ENCODE measurements at regions not wholly inside any gene's neighbourhood (a gene's known extent, or its start where the extent isn't known, plus 50 kb on each side); places are given as distances from the start of the nearest gene placed in this dataset.

DNA sequence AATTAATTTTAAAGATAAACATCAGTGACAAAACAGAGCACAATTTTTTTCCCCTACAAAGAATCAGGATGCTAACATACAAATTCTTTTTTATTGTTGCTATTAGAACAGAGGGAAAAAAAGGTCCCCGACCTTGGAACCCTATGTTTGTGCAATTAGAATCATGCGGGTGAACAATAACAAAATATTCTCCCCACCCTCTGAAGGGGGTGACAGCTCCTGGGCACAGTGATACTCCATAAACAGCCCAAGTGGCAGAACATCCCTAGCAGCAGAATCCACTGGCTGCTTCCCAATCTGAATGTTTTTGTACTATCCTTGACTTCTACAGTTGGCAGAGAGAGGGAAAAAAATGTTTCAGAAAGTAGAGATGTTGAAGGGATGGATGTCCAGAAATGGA is 87.7 kb upstream of the TLL1 start:
- TF ChIP-seq, protein P1, sequence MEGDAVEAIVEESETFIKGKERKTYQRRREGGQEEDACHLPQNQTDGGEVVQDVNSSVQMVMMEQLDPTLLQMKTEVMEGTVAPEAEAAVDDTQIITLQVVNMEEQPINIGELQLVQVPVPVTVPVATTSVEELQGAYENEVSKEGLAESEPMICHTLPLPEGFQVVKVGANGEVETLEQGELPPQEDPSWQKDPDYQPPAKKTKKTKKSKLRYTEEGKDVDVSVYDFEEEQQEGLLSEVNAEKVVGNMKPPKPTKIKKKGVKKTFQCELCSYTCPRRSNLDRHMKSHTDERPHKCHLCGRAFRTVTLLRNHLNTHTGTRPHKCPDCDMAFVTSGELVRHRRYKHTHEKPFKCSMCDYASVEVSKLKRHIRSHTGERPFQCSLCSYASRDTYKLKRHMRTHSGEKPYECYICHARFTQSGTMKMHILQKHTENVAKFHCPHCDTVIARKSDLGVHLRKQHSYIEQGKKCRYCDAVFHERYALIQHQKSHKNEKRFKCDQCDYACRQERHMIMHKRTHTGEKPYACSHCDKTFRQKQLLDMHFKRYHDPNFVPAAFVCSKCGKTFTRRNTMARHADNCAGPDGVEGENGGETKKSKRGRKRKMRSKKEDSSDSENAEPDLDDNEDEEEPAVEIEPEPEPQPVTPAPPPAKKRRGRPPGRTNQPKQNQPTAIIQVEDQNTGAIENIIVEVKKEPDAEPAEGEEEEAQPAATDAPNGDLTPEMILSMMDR (conservative IDR thresholded peaks at IDR 0.05; ENCODE audit: low read depth, low read length) = no peak
- TF ChIP-seq EZH2 (IDR thresholded peaks at IDR 0.05; ENCODE audit: borderline replicate concordance, low read depth, low read length, poor library complexity, severe bottlenecking) = no peak

All from A673 (cell line).